GM12875 (cell line): ENCODE measurements at regions not wholly inside any gene's neighbourhood (a gene's known extent, or its start where the extent isn't known, plus 50 kb on each side); places are given as distances from the start of the nearest gene placed in this dataset.

ENCODE experiments used
- H3K4me3 ChIP-seq: one replicate; pipeline ENCODE4 v1.5.1; 2011; ENCODE audit warnings: low read depth, low read length, control low read depth
- CTCF ChIP-seq: IDR thresholded peaks from 2 replicates; pipeline ENCODE4 v1.5.1; 2011; ENCODE audit warnings: low read depth, mild to moderate bottlenecking, control low read depth, inconsistent platforms, low read length, moderate library complexity, borderline replicate concordance; ENCODE audit not compliant: insufficient read depth

GRCh38 chr2:168350380-168350779 is 103.0 kb upstream of the STK39 start:
- TF ChIP-seq CTCF = no peak

GRCh38 chr2:168353251-168353650 is 102.8 kb upstream of the CERS6 start:
- no peak for TF ChIP-seq CTCF
- no peak overlapping the region for H3K4me3 ChIP-seq

More at GRCh38 chr2:168350380-168350779, 103.0 kb upstream of the STK39 start:
- no peak overlapping the region for H3K4me3 ChIP-seq

GRCh38 chr2:168354499-168354898 is 101.6 kb upstream of the CERS6 start:
- no peak overlapping the region for H3K4me3 ChIP-seq
- no peak for TF ChIP-seq CTCF

GRCh38 chr2:168355121-168355520 is 101.0 kb upstream of the CERS6 start:
- no peak overlapping the region for H3K4me3 ChIP-seq

GRCh38 chr2:168355779-168356476 is 100.1 kb upstream of the CERS6 start:
- H3K4me3 ChIP-seq = no peak overlapping the region
- no peak for TF ChIP-seq CTCF

More at GRCh38 chr2:168355121-168355520, 101.0 kb upstream of the CERS6 start:
- TF ChIP-seq CTCF = no peak

- TF ChIP-seq CTCF = no peak
- H3K4me3 ChIP-seq = no peak overlapping the region
Measured at GRCh38 chr2:168356477-168356835, 99.6 kb upstream of the CERS6 start.

- TF ChIP-seq CTCF = no peak
- H3K4me3 ChIP-seq = no peak overlapping the region
Measured at GRCh38 chr2:168357797-168358472, 98.1 kb upstream of the CERS6 start.
